Mucosa of descending colon (tissue), 3 donors: ENCODE measurements at regions not wholly inside any gene's neighbourhood (a gene's known extent, or its start where the extent isn't known, plus 50 kb on each side); places are given as distances from the start of the nearest gene placed in this dataset.

ENCODE experiments used
- ATAC-seq: fragments of 200-7000 bp; cut with Tn5 transposase; one replicate; pipeline ENCODE4 v1.9.1; 2020; ENCODE audit warnings: mild to moderate bottlenecking, moderate library complexity
- DNase-seq, 3 donors: peaks; one replicate each; pipeline ENCODE4 v3.0.0-alpha.2; 2020
- H3K36me3 ChIP-seq: fragments of 200-600 bp; one replicate; pipeline ENCODE4 v1.8.0; 2021; ENCODE audit warnings: low read depth, mild to moderate bottlenecking
- H3K4me1 ChIP-seq: fragments of 200-600 bp; one replicate; pipeline ENCODE4 v1.8.0; 2021; ENCODE audit warnings: low read depth, mild to moderate bottlenecking
- H3K4me3 ChIP-seq: fragments of 200-600 bp; one replicate; pipeline ENCODE4 v1.8.0; 2021; ENCODE audit warnings: mild to moderate bottlenecking
- H3K9me3 ChIP-seq: fragments of 200-600 bp; one replicate; pipeline ENCODE4 v1.8.0; 2021; ENCODE audit warnings: mild to moderate bottlenecking
- CTCF ChIP-seq: fragments of 200-600 bp; IDR thresholded peaks from one replicate; pipeline ENCODE4 v1.8.0; 2022; ENCODE audit warnings: antibody characterized with exemption, mild to moderate bottlenecking
- intact Hi-C, 2 donors: fragments of 100-400 bp; cut with DNase I in 1 of 2; cut with micrococcal nuclease in 1 of 2; formaldehyde crosslinking; loops; one replicate each; pipeline versions ENCODE4 v1.11.0 to v1.11.1; 2022; cut with DNase I, micrococcal nuclease
- donor health status: DM: no; HTN: no; CAD: no; lungs with moderate emphysema.
- donor health status: DM: no; HTN: no; CAD: no.
- donor health status: DM: no; HTN: yes; CAD: no.

GRCh38 chr12:47317175-47317915 is 237.6 kb upstream of the AMIGO2 start:
- Histone ChIP-seq H3K9me3 (no peaks in the 10 kb centered on the region), H3K36me3 (no peaks in the 10 kb centered on the region), H3K4me3 (no peak overlapping the region), H3K4me1 (no peaks in the 10 kb centered on the region)
- peak in 1 of 3 donors; percentile 11 for DNase-seq
- no peak for TF ChIP-seq CTCF
- intact Hi-C loops = loop anchor here in 1 of 2 donors (10.0 kb wide), 1 partner anchor 283 kb away; no protein-coding TSS in a partner anchor
- ATAC-seq = peak; percentile 47

- no peak for TF ChIP-seq CTCF
- intact Hi-C loops = loop anchor here in 1 of 2 donors (10.0 kb wide), 1 partner anchor 282 kb away; no protein-coding TSS in a partner anchor
- H3K9me3 ChIP-seq = no peaks in the 10 kb centered on the region
- ATAC-seq (no peak), DNase-seq (no peak)
- H3K36me3 ChIP-seq = no peaks in the 10 kb centered on the region
- H3K4me3 ChIP-seq = no peak overlapping the region
- H3K4me1 ChIP-seq = no peaks in the 10 kb centered on the region
Observed at GRCh38 chr12:47316609-47317049, 236.9 kb upstream of the AMIGO2 start.

GRCh38 chr12:47314996-47315395 is 235.2 kb upstream of the AMIGO2 start:
- Histone ChIP-seq H3K9me3 (no peaks in the 10 kb centered on the region), H3K4me1 (no peaks in the 10 kb centered on the region), H3K4me3 (no peak overlapping the region), H3K36me3 (no peaks in the 10 kb centered on the region)
- DNase-seq (no peak), ATAC-seq (no peak)
- intact Hi-C loops = loop anchor here in 1 of 2 donors (10.0 kb wide), 1 partner anchor 280 kb away; no protein-coding TSS in a partner anchor
- no peak for TF ChIP-seq CTCF

GRCh38 chr12:47312808-47313426 is 233.2 kb upstream of the AMIGO2 start:
- no peak overlapping the region for H3K4me3 ChIP-seq
- H3K36me3 ChIP-seq = no peaks in the 10 kb centered on the region
- no peaks in the 10 kb centered on the region for H3K4me1 ChIP-seq
- ATAC-seq = peak; percentile 60
- TF ChIP-seq CTCF = no peak
- no peaks in the 10 kb centered on the region for H3K9me3 ChIP-seq
- no peak for DNase-seq
- intact Hi-C loops = loop anchor here in 1 of 2 donors (10.0 kb wide), 1 partner anchor 278 kb away; no protein-coding TSS in a partner anchor

GRCh38 chr12:47312147-47312546 is 232.4 kb upstream of the AMIGO2 start:
- Histone ChIP-seq H3K4me3 (no peak overlapping the region), H3K9me3 (no peaks in the 10 kb centered on the region), H3K4me1 (no peaks in the 10 kb centered on the region), H3K36me3 (no peaks in the 10 kb centered on the region)
- intact Hi-C loops = loop anchor here in 1 of 2 donors (10.0 kb wide), 1 partner anchor 277 kb away; no protein-coding TSS in a partner anchor
- ATAC-seq (no peak), DNase-seq (no peak)
- TF ChIP-seq CTCF = no peak
